ENCODE measurements at regions not wholly inside any gene's neighbourhood (a gene's known extent, or its start where the extent isn't known, plus 50 kb on each side); places are given as distances from the start of the nearest gene placed in this dataset.

GRCh38 chr2:67046591-67046990 is 350.5 kb upstream of the ETAA1 start:
- TF ChIP-seq ZBTB21 (tag by site-specific recombination; IDR thresholded peaks at IDR 0.05) (no peak), CTCF (tag by site-specific recombination; IDR thresholded peaks at IDR 0.05) (no peak)
